H1 (cell line): ENCODE measurements at regions not wholly inside any gene's neighbourhood (a gene's known extent, or its start where the extent isn't known, plus 50 kb on each side); places are given as distances from the start of the nearest gene placed in this dataset.

ENCODE experiments used
- CTCF ChIA-PET: fragments of 300-600 bp; sonication (Branson Sonifier 250); formaldehyde crosslinking; loops from one replicate; lab custom pipeline; 2021; ENCODE audit not compliant: partially characterized antibody; lab: Charles Lee
- POLR2A ChIA-PET: fragments of 300-600 bp; sonication (Branson Sonifier 250); formaldehyde crosslinking; loops from one replicate; lab custom pipeline; 2021; ENCODE audit warnings: inconsistent platforms; ENCODE audit not compliant: partially characterized antibody; lab: Charles Lee
- DNase-seq, 2 experiments: peaks; one replicate each; pipeline versions ENCODE4 v3.0.0 to v3.0.0-alpha.2; 2010 to 2022; ENCODE audit warnings: low spot score in 2 of 2, low read depth in 1 of 2, mixed read lengths in 1 of 2
- FAIRE-seq: peaks from 2 replicates; lab custom pipeline; 2011; peaks lifted over from hg19 to GRCh38; lab: Jason Lieb, UNC
- H2AFZ ChIP-seq: 2 replicates; pipeline ENCODE4 v1.8.1; 2012; ENCODE audit warnings: low read length, inconsistent platforms
- H2AK5ac ChIP-seq: 2 replicates; pipeline ENCODE4 v1.6.1; 2013; ENCODE audit warnings: low read depth, low read length
- H2BK120ac ChIP-seq: replicated peaks from 2 replicates; pipeline ENCODE3; 2013; ENCODE audit warnings: low read depth, low read length, inconsistent platforms
- H2BK12ac ChIP-seq: 2 replicates; pipeline ENCODE4 v1.6.1; 2013; ENCODE audit warnings: low read depth, low read length
- H2BK15ac ChIP-seq: 2 replicates; pipeline ENCODE4 v1.6.1; 2013; ENCODE audit warnings: low read length
- H2BK20ac ChIP-seq: 2 replicates; pipeline ENCODE4 v1.6.1; 2013; ENCODE audit warnings: low read length
- H2BK5ac ChIP-seq: 2 replicates; pipeline ENCODE4 v1.6.1; 2013; ENCODE audit warnings: low read depth, low read length
- H3K14ac ChIP-seq: 2 replicates; pipeline ENCODE4 v1.6.1; 2013; ENCODE audit warnings: inconsistent platforms; ENCODE audit not compliant: insufficient read length
- H3K18ac ChIP-seq: 2 replicates; pipeline ENCODE4 v1.6.1; 2013; ENCODE audit warnings: low read length; ENCODE audit errors: extremely low read depth
- H3K23ac ChIP-seq: 2 replicates; pipeline ENCODE4 v1.6.1; 2013; ENCODE audit warnings: inconsistent platforms; ENCODE audit not compliant: insufficient read length
- H3K23me2 ChIP-seq: 2 replicates; pipeline ENCODE4 v1.6.1; 2013; ENCODE audit warnings: low read depth, low read length
- H3K27ac ChIP-seq: 2 replicates; pipeline ENCODE4 v1.6.1; 2011; ENCODE audit warnings: low read depth, low read length, inconsistent platforms
- H3K27me3 ChIP-seq, 4 experiments: replicated peaks in 1 of 4; 1 replicate in 1 of 4; 2 replicates in 3 of 4; pipeline versions ENCODE4 v1.6.1 to v1.8.1; 2011 to 2013; ENCODE audit warnings: low read length in 3 of 4, mild to moderate bottlenecking in 3 of 4, inconsistent platforms in 2 of 4, mixed read lengths in 2 of 4, moderate library complexity in 1 of 4; ENCODE audit not compliant: control insufficient read depth in 3 of 4, insufficient read depth in 3 of 4; ENCODE audit errors: extremely low read depth in 1 of 4
- H3K36me3 ChIP-seq, 4 experiments: 2 replicates each; pipeline versions ENCODE4 v1.6.1 to v1.8.1; 2011 to 2013; ENCODE audit warnings: mild to moderate bottlenecking in 4 of 4, low read length in 3 of 4, moderate library complexity in 2 of 4, control low read depth in 1 of 4, inconsistent platforms in 1 of 4; ENCODE audit not compliant: insufficient read depth in 4 of 4, control insufficient read depth in 2 of 4
- H3K4ac ChIP-seq: replicated peaks from 2 replicates; pipeline ENCODE3; 2013; ENCODE audit warnings: low read length, low read depth, mixed read lengths, inconsistent platforms; ENCODE audit not compliant: insufficient read length
- H3K4me1 ChIP-seq, 4 experiments: replicated peaks in 1 of 4; 1 replicate in 1 of 4; 2 replicates in 3 of 4; pipeline versions ENCODE4 v1.6.1 to v1.8.1; 2011 to 2013; ENCODE audit warnings: low read length in 3 of 4, inconsistent platforms in 2 of 4, mixed read lengths in 1 of 4; ENCODE audit not compliant: insufficient read depth in 4 of 4, control insufficient read depth in 3 of 4
- H3K4me2 ChIP-seq, 2 experiments: 2 replicates each; pipeline versions ENCODE4 v1.6.1 to v1.8.1; 2011 to 2013; ENCODE audit warnings: low read depth in 2 of 2, low read length in 2 of 2, control low read depth in 1 of 2, inconsistent platforms in 1 of 2, mild to moderate bottlenecking in 1 of 2; ENCODE audit not compliant: insufficient read depth in 1 of 2
- H3K4me3 ChIP-seq, 4 experiments: fragments of 200-600, 300-600 bp in 1 of 4; sonication (generic), shearing (Covaris generic), sonication (Bioruptor Twin) in 1 of 4; 2 replicates each; pipeline versions ENCODE4 v1.5.1 to v1.8.1; 2011 to 2016; ENCODE audit warnings: low read length in 4 of 4, low read depth in 3 of 4, control low read depth in 2 of 4, inconsistent platforms in 2 of 4, mild to moderate bottlenecking in 2 of 4, mixed read lengths in 1 of 4, moderate library complexity in 1 of 4; ENCODE audit not compliant: insufficient read depth in 2 of 4; ENCODE audit errors: extremely low read depth in 1 of 4
- H3K56ac ChIP-seq: replicated peaks from 2 replicates; pipeline ENCODE3; 2013; ENCODE audit warnings: low read depth, mild to moderate bottlenecking, mixed read lengths, low read length, inconsistent platforms; ENCODE audit not compliant: insufficient read length
- H3K79me1 ChIP-seq: 2 replicates; pipeline ENCODE4 v1.6.1; 2013; ENCODE audit warnings: low read depth, low read length, control low read depth
- H3K79me2 ChIP-seq, 2 experiments: 2 replicates each; pipeline versions ENCODE4 v1.6.1 to v1.8.1; 2012 to 2013; ENCODE audit warnings: low read length in 2 of 2, mild to moderate bottlenecking in 2 of 2, inconsistent platforms in 1 of 2; ENCODE audit not compliant: insufficient read depth in 2 of 2, control insufficient read depth in 1 of 2
- H3K9ac ChIP-seq, 4 experiments: replicated peaks in 1 of 4; 1 replicate in 1 of 4; 2 replicates in 3 of 4; pipeline versions ENCODE4 v1.6.1 to v1.8.1; 2011 to 2013; ENCODE audit warnings: low read depth in 3 of 4, low read length in 3 of 4, control low read depth in 2 of 4, mild to moderate bottlenecking in 2 of 4, moderate library complexity in 2 of 4, inconsistent platforms in 1 of 4; ENCODE audit errors: extremely low read depth in 1 of 4
- H3K9me3 ChIP-seq, 2 experiments: 2 replicates each; pipeline versions ENCODE4 v1.6.1 to v1.8.1; 2012 to 2013; ENCODE audit warnings: mild to moderate bottlenecking in 2 of 2, moderate library complexity in 2 of 2, control low read depth in 1 of 2, inconsistent platforms in 1 of 2, low read depth in 1 of 2, low read length in 1 of 2, mixed read lengths in 1 of 2; ENCODE audit not compliant: insufficient read depth in 2 of 2
- H4K20me1 ChIP-seq, 2 experiments: replicated peaks in 1 of 2; 2 replicates each; pipeline versions ENCODE3 to v1.8.1; 2011 to 2013; ENCODE audit warnings: inconsistent platforms in 2 of 2, low read length in 2 of 2, mild to moderate bottlenecking in 1 of 2; ENCODE audit not compliant: insufficient read depth in 2 of 2, control insufficient read depth in 1 of 2
- H4K5ac ChIP-seq: 2 replicates; pipeline ENCODE4 v1.6.1; 2013; ENCODE audit warnings: low read length, low read depth, mixed read lengths, inconsistent platforms; ENCODE audit not compliant: insufficient read length
- H4K8ac ChIP-seq: 2 replicates; pipeline ENCODE4 v1.8.0; 2013; ENCODE audit warnings: mild to moderate bottlenecking, moderate library complexity, low read length, inconsistent platforms; ENCODE audit not compliant: insufficient read depth; ENCODE audit errors: extremely low read depth
- H4K91ac ChIP-seq: replicated peaks from 2 replicates; pipeline ENCODE3; 2013; ENCODE audit warnings: low read length, mixed read lengths, inconsistent platforms; ENCODE audit not compliant: insufficient read length
- CBX5 ChIP-seq: fragments of 300-800, 300-1000 bp; sonication (generic); IDR thresholded peaks from 2 replicates; pipeline ENCODE4 v1.7.1; 2016; ENCODE audit warnings: antibody characterized with exemption, low read length, low read depth
- CBX8 ChIP-seq: fragments of 300-800, 300-1000 bp; sonication (generic); IDR thresholded peaks from 2 replicates; pipeline ENCODE4 v1.7.1; 2016; ENCODE audit warnings: low read depth, low read length, borderline replicate concordance
- CHD1 ChIP-seq: IDR thresholded peaks from 2 replicates; pipeline ENCODE4 v1.6.1; 2012; ENCODE audit warnings: low read depth, low read length, improper control_type of control experiment
- FOSL1 ChIP-seq: IDR thresholded peaks from 2 replicates; pipeline ENCODE4 v1.6.1; 2011; ENCODE audit warnings: mild to moderate bottlenecking, low read depth, low read length, moderate library complexity; ENCODE audit not compliant: insufficient read depth
- KDM5A ChIP-seq: fragments of 200-600 bp; IDR thresholded peaks from 2 replicates; pipeline ENCODE4 v1.7.1; 2012; ENCODE audit warnings: mild to moderate bottlenecking, low read length, inconsistent platforms, mixed read lengths
- PHF8 ChIP-seq: fragments of 200-600 bp; sonication (generic); conservative IDR thresholded peaks from 2 replicates; pipeline ENCODE4 v1.7.1; 2012; ENCODE audit warnings: low read depth, mild to moderate bottlenecking, inconsistent platforms, low read length, moderate library complexity
- POU5F1 ChIP-seq: IDR thresholded peaks from 2 replicates; pipeline ENCODE4 v1.6.1; 2011; ENCODE audit warnings: low read depth, mild to moderate bottlenecking, low read length, moderate library complexity
- RNF2 ChIP-seq: fragments of 200-900, 300-1000 bp; sonication (generic); IDR thresholded peaks from 2 replicates; pipeline ENCODE4 v1.7.1; 2016; ENCODE audit warnings: borderline replicate concordance, low read depth, mild to moderate bottlenecking, antibody characterized with exemption, low read length; ENCODE audit not compliant: poor library complexity, severe bottlenecking; ENCODE audit errors: missing control alignments
- TAF7 ChIP-seq: optimal IDR thresholded peaks from 2 replicates; pipeline ENCODE3; 2011; ENCODE audit warnings: low read depth, mild to moderate bottlenecking, inconsistent platforms, low read length, moderate library complexity, borderline replicate concordance
- TCF12 ChIP-seq: IDR thresholded peaks from 2 replicates; pipeline ENCODE4 v1.6.1; 2011; ENCODE audit warnings: low read depth, mild to moderate bottlenecking, low read length
- TEAD4 ChIP-seq: IDR thresholded peaks from 2 replicates; pipeline ENCODE4 v1.6.1; 2012; ENCODE audit warnings: low read depth, low read length, inconsistent platforms, mixed read lengths
- WGBS, 2 experiments: shearing (Covaris generic) in 1 of 2; methylation state at CpG; one replicate each; pipeline versions ENCODE4 v1.1.6 to v1.1.7; 2013 to 2015; ENCODE audit warnings: low lambda C conversion rate in 2 of 2, mixed read lengths in 2 of 2, inconsistent platforms in 1 of 2, low coverage in 1 of 2, missing lambda C conversion rate in 1 of 2; ENCODE audit not compliant: insufficient replicate concordance in 2 of 2, insufficient coverage in 1 of 2, insufficient read length in 1 of 2; ENCODE audit errors: extremely low coverage in 1 of 2, missing lambda C conversion rate in 1 of 2; 5-methylcytosine and 5-hydroxymethylcytosine counted together
- TF ChIP-seq, protein P1 (sequence below): IDR thresholded peaks from 2 replicates; pipeline ENCODE4 v1.6.1; 2012; ENCODE audit warnings: low read length, inconsistent platforms

- no peak overlapping the region for H3K4ac ChIP-seq
- DNase-seq, result no peak
- TF ChIP-seq TCF12, result no peak
- no peak for TF ChIP-seq CBX5
- no peak for TF ChIP-seq TEAD4
- TF ChIP-seq FOSL1, result no peak
- TF ChIP-seq, protein P1, sequence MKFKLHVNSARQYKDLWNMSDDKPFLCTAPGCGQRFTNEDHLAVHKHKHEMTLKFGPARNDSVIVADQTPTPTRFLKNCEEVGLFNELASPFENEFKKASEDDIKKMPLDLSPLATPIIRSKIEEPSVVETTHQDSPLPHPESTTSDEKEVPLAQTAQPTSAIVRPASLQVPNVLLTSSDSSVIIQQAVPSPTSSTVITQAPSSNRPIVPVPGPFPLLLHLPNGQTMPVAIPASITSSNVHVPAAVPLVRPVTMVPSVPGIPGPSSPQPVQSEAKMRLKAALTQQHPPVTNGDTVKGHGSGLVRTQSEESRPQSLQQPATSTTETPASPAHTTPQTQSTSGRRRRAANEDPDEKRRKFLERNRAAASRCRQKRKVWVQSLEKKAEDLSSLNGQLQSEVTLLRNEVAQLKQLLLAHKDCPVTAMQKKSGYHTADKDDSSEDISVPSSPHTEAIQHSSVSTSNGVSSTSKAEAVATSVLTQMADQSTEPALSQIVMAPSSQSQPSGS, result no peak
- no peak for TF ChIP-seq PHF8
- TF ChIP-seq POU5F1, result no peak
- no peak for TF ChIP-seq KDM5A
- no peak for TF ChIP-seq CHD1
- TF ChIP-seq CBX8, result no peak
- no peak for TF ChIP-seq TAF7
- no peak for TF ChIP-seq RNF2
Measured at GRCh38 chr3:35224565-35225295, 414.6 kb upstream of the ARPP21 start.

More at GRCh38 chr3:35224565-35225295, 414.6 kb upstream of the ARPP21 start:
- H3K79me2 ChIP-seq, result no peaks in the 10 kb centered on the region
- no peak overlapping the region for H2BK120ac ChIP-seq
- H3K14ac ChIP-seq, result no peak overlapping the region
- H2BK12ac ChIP-seq, result no peak overlapping the region
- H2BK20ac ChIP-seq, result no peak overlapping the region
- no peaks in the 10 kb centered on the region for H4K20me1 ChIP-seq
- no peaks in the 10 kb centered on the region for H3K4me1 ChIP-seq
- H2BK15ac ChIP-seq, result no peak overlapping the region
- H4K91ac ChIP-seq, result no peak overlapping the region
- H3K9ac ChIP-seq, result no peak overlapping the region
- H3K27ac ChIP-seq, result no peak overlapping the region
- WGBS, 2 experiments, result 80 to 100% methylated on average over 1 to 3 of the region's 3 CpGs
- no peak overlapping the region for H3K4me2 ChIP-seq
- H3K27me3 ChIP-seq, result no peaks in the 10 kb centered on the region
- H4K8ac ChIP-seq, result no peak overlapping the region
- H3K4me3 ChIP-seq, result no peak overlapping the region
- no peak overlapping the region for H3K18ac ChIP-seq
- no peak overlapping the region for H3K23ac ChIP-seq
- no peaks in the 10 kb centered on the region for H3K23me2 ChIP-seq
- peaks cover 3 to 11% of the 10 kb centered on the region in 2 experiments; a peak in 2 of 4 replicates for H3K9me3 ChIP-seq
- H3K79me1 ChIP-seq, result no peaks in the 10 kb centered on the region
- no peak overlapping the region for H2AFZ ChIP-seq
- H2BK5ac ChIP-seq, result no peak overlapping the region
- ChIA-PET POLR2A (no interaction called here), CTCF (no interaction called here)
- no peak for FAIRE-seq
- H3K56ac ChIP-seq, result no peak overlapping the region
- no peak overlapping the region for H2AK5ac ChIP-seq
- no peak overlapping the region for H4K5ac ChIP-seq
- H3K36me3 ChIP-seq, result no peaks in the 10 kb centered on the region
